DOHH2 (cell line): ENCODE measurements at regions not wholly inside any gene's neighbourhood (a gene's known extent, or its start where the extent isn't known, plus 50 kb on each side); places are given as distances from the start of the nearest gene placed in this dataset.

ENCODE experiments used
- H3F3A ChIP-seq: fragments of 200-600 bp; sonication (generic), shearing (Covaris generic); 2 replicates; pipeline ENCODE4 v1.6.0; 2016; ENCODE audit warnings: antibody characterized with exemption, mild to moderate bottlenecking; ENCODE audit not compliant: control insufficient read depth, insufficient read depth
- H3K27ac ChIP-seq: fragments of 200-600 bp; sonication (generic); 2 replicates; pipeline ENCODE4 v1.5.1; 2014; ENCODE audit warnings: low read depth, mild to moderate bottlenecking, low read length, moderate library complexity
- H3K27me3 ChIP-seq: fragments of 200-600 bp; sonication (generic); 2 replicates; pipeline ENCODE4 v1.6.1; 2014; ENCODE audit warnings: mild to moderate bottlenecking, low read length, mixed read lengths; ENCODE audit not compliant: control insufficient read depth
- H3K36me3 ChIP-seq: fragments of 200-600 bp; sonication (generic); 2 replicates; pipeline ENCODE4 v1.6.1; 2014; ENCODE audit warnings: mild to moderate bottlenecking, low read length, moderate library complexity, mixed read lengths; ENCODE audit not compliant: control insufficient read depth
- H3K4me1 ChIP-seq: fragments of 200-600 bp; sonication (generic); 2 replicates; pipeline ENCODE4 v1.6.1; 2014; ENCODE audit warnings: mild to moderate bottlenecking, low read length, mixed read lengths; ENCODE audit not compliant: control insufficient read depth
- H3K4me2 ChIP-seq: fragments of 200-600 bp; sonication (generic); 2 replicates; pipeline ENCODE4 v1.6.0; 2014; ENCODE audit warnings: mild to moderate bottlenecking, low read length, moderate library complexity
- H3K4me3 ChIP-seq: fragments of 200-600 bp; sonication (generic); 2 replicates; pipeline ENCODE4 v1.5.1; 2014; ENCODE audit warnings: mild to moderate bottlenecking, low read length, mixed read lengths
- H3K79me2 ChIP-seq: fragments of 200-600 bp; sonication (generic); 2 replicates; pipeline ENCODE4 v1.6.1; 2014; ENCODE audit warnings: mild to moderate bottlenecking, low read length, mixed read lengths; ENCODE audit not compliant: control insufficient read depth
- H3K9me2 ChIP-seq: fragments of 200-600 bp; sonication (generic); replicated peaks from 2 replicates; pipeline ENCODE4 v1.6.1; 2014; ENCODE audit warnings: mild to moderate bottlenecking, low read length, mixed read lengths; ENCODE audit not compliant: control insufficient read depth
- H3K9me3 ChIP-seq: fragments of 200-600 bp; sonication (generic); 2 replicates; pipeline ENCODE4 v1.6.1; 2014; ENCODE audit warnings: antibody characterized with exemption, low read length, mixed read lengths; ENCODE audit not compliant: control insufficient read depth, insufficient read depth
- H4K20me1 ChIP-seq: fragments of 200-600 bp; sonication (generic); 2 replicates; pipeline ENCODE4 v1.6.0; 2014; ENCODE audit warnings: low read depth, mild to moderate bottlenecking, antibody characterized with exemption, low read length, moderate library complexity; ENCODE audit not compliant: control insufficient read depth, insufficient read depth
- EZH2phosphoT487 ChIP-seq: fragments of 200-600 bp; sonication (generic); IDR thresholded peaks from 2 replicates; pipeline ENCODE4 v1.6.1; 2017; ENCODE audit warnings: borderline replicate concordance, mild to moderate bottlenecking, antibody characterized with exemption, low read length, moderate library complexity, mixed read lengths
- TF ChIP-seq, protein P1 (sequence below): fragments of 200-600 bp; sonication (generic); IDR thresholded peaks from one replicate; pipeline ENCODE4 v1.5.1; 2014; ENCODE audit warnings: antibody characterized with exemption, mild to moderate bottlenecking, low read depth, low read length; ENCODE audit not compliant: poor library complexity, severe bottlenecking

DNA sequence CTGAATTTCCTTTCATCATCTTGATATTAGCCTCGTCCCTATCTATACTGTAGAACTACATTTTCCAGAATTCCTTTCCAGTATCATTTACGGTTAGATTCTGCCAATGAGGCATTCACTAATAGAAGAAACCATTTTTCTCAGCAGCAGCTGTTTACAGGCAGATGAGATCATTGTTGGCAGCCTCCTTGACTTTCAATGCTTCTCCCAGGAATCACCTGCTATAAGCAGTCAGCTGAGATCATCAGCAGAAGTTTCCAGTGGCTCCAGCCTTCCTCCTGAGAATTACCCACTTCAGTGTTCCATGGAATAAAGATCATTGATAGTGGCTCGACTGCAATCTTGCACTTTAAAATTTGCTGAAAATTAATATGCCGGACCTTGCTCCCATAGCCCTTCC lies 157.3 kb upstream of the TET2 start:
- Histone ChIP-seq H3K27ac (no peak overlapping the region), H4K20me1 (no peaks in the 10 kb centered on the region), H3K9me3 (no peaks in the 10 kb centered on the region), H3K4me1 (no peaks in the 10 kb centered on the region), H3K4me2 (no peak overlapping the region), H3F3A (no peaks in the 10 kb centered on the region), H3K9me2 (no peaks in the 10 kb centered on the region), H3K27me3 (no peaks in the 10 kb centered on the region), H3K79me2 (no peaks in the 10 kb centered on the region), H3K36me3 (no peaks in the 10 kb centered on the region), H3K4me3 (no peak overlapping the region)
- TF ChIP-seq, protein P1, sequence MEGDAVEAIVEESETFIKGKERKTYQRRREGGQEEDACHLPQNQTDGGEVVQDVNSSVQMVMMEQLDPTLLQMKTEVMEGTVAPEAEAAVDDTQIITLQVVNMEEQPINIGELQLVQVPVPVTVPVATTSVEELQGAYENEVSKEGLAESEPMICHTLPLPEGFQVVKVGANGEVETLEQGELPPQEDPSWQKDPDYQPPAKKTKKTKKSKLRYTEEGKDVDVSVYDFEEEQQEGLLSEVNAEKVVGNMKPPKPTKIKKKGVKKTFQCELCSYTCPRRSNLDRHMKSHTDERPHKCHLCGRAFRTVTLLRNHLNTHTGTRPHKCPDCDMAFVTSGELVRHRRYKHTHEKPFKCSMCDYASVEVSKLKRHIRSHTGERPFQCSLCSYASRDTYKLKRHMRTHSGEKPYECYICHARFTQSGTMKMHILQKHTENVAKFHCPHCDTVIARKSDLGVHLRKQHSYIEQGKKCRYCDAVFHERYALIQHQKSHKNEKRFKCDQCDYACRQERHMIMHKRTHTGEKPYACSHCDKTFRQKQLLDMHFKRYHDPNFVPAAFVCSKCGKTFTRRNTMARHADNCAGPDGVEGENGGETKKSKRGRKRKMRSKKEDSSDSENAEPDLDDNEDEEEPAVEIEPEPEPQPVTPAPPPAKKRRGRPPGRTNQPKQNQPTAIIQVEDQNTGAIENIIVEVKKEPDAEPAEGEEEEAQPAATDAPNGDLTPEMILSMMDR = no peak
- no peak for TF ChIP-seq EZH2phosphoT487

DNA sequence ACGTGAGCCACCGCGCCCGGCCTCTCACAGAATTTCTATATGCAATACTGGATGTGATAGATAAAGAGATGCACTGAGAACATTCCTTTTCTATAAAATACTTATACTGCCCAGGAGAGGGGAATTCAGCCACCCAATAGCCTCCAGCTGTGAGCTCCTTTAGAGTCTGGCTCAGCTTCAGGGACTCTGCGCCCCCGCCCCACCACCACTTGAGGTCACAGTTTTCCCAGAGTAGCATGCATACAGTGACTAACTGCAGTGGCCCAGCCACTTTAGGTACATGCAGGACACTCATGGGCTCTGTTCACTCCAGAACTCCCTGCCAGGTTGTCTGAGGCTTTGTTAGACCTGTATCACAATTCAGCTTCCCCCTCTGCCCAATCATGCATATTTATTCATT lies 144.4 kb upstream of the TET2 start:
- Histone ChIP-seq H4K20me1 (no peaks in the 10 kb centered on the region), H3K4me3 (no peak overlapping the region), H3K4me2 (no peak overlapping the region), H3F3A (no peaks in the 10 kb centered on the region), H3K4me1 (no peaks in the 10 kb centered on the region), H3K79me2 (no peaks in the 10 kb centered on the region), H3K9me3 (no peaks in the 10 kb centered on the region), H3K9me2 (no peaks in the 10 kb centered on the region), H3K27ac (no peak overlapping the region), H3K36me3 (no peaks in the 10 kb centered on the region), H3K27me3 (no peaks in the 10 kb centered on the region)
- no peak for TF ChIP-seq EZH2phosphoT487
- TF ChIP-seq, protein P1 = no peak

DNA sequence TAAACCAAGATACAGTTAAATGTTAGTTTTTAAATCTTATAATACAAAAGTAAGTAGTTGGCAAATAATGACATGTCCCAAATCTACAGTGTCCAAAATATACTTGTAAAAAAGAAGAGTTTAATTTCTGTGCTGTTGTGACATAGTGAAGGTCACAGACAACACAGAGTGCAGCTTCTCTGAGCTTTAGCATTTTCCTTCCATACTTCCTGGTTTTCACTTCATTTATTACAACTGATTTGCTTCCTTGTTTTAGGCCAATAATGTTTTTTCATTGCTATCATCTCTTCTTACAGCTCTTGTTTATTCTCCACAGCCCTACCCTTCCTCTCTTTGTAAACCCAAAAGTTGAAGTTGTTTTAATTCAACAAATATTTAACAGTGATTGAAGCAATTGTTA lies 132.4 kb upstream of the TET2 start:
- Histone ChIP-seq H3K9me3 (no peaks in the 10 kb centered on the region), H3K4me1 (no peaks in the 10 kb centered on the region), H3K27ac (no peak overlapping the region), H3K36me3 (no peaks in the 10 kb centered on the region), H3K27me3 (no peaks in the 10 kb centered on the region), H3F3A (no peaks in the 10 kb centered on the region), H3K9me2 (no peaks in the 10 kb centered on the region), H4K20me1 (no peaks in the 10 kb centered on the region), H3K4me3 (no peak overlapping the region), H3K4me2 (no peak overlapping the region), H3K79me2 (no peaks in the 10 kb centered on the region)
- TF ChIP-seq, protein P1 = no peak
- TF ChIP-seq EZH2phosphoT487 = no peak

GRCh38 chr4:105014635-105015034 lies 132.0 kb upstream of the TET2 start:
- H3K79me2 ChIP-seq = no peaks in the 10 kb centered on the region
- no peak overlapping the region for H3K27ac ChIP-seq
- no peaks in the 10 kb centered on the region for H3K9me2 ChIP-seq
- H4K20me1 ChIP-seq = no peaks in the 10 kb centered on the region
- no peaks in the 10 kb centered on the region for H3K27me3 ChIP-seq
- TF ChIP-seq, protein P1 = no peak
- no peak for TF ChIP-seq EZH2phosphoT487
- no peaks in the 10 kb centered on the region for H3K36me3 ChIP-seq
- no peak overlapping the region for H3K4me2 ChIP-seq
- H3K4me3 ChIP-seq = no peak overlapping the region
- H3F3A ChIP-seq = no peaks in the 10 kb centered on the region
- no peaks in the 10 kb centered on the region for H3K4me1 ChIP-seq
- no peaks in the 10 kb centered on the region for H3K9me3 ChIP-seq
